HG03159 (cell line): ENCODE measurements at regions not wholly inside any gene's neighbourhood (a gene's known extent, or its start where the extent isn't known, plus 50 kb on each side); places are given as distances from the start of the nearest gene placed in this dataset.

Source experiments
- ATAC-seq: cut with Tn5 transposase; IDR thresholded peaks from one replicate; pipeline ENCODE4 v1.9.1; 2021; ENCODE audit warnings: mild to moderate bottlenecking, moderate library complexity; ENCODE audit not compliant: unreplicated experiment

- ATAC-seq, result no peak
Measured at GRCh38 chr7:20932785-20933527, 146.3 kb upstream of the SP8 start.

- ATAC-seq, result no peak
Measured at GRCh38 chr7:20945451-20945850, 158.8 kb upstream of the SP8 start.

- ATAC-seq, result no peak
Measured at GRCh38 chr7:20952916-20953315, 166.2 kb upstream of the SP8 start.

DNA sequence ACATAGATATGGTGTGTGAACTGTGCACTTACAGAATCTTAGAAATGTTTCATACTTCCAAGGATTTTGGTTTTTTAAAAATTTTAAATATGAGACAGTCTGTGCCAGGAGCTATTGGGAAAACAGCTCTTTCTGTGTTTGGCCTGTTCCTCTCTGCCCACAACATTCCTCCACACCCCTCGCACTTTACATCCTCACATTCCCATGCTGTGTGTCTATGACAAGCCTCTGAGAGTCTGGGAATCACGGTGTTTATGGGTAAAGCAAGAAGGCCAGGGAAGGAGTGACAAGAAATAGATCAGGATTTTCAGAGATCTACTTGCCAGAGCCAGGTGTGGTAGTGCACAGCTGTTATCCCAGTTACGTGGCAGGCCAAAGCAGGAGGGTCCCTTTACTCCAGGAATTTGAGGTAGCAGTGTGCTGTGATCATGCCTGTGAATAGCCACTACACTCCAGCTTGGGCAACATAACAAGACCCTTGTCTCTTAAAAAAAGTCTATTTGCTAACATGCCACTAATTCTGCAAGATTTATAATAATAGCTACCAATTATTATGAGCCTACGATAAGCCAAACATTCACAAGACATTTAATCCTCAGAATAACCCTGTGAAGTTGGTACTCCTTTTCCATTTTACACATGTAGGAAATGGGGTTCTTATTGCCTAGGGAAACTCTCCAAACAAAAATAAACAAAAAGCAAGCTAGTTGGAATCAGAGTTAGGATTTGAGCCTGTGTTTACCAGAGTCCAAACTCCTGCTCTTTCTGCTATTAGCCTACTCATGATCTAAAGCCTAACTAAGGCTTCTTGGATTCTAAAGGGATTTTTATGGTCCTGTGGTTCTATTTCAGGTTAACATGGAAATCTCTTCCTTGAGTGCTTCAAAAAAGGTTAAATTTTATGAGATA lies 168.3 kb upstream of the SP8 start:
- no peak for ATAC-seq

DNA sequence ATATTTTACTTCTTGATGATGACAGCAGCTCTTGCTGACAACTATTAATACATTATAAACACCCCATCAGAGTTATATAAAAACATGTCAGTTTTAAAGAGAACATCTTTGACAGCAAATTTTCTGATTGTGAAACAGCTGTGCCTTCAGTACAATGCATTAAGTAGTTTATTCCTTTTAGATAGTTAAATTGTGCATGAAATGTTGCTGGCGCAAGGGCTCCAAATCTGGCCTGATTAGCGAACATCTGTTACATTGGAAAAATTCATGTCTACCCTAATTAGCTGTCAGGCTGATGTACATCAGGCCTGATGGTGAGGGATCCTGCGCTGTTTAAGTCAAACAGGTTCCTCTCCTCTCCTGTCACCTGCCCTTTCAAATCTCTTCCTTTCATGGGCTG lies 171.9 kb upstream of the SP8 start:
- no peak for ATAC-seq

GRCh38 chr7:20959281-20959680 lies 172.6 kb upstream of the SP8 start:
- no peak for ATAC-seq

DNA sequence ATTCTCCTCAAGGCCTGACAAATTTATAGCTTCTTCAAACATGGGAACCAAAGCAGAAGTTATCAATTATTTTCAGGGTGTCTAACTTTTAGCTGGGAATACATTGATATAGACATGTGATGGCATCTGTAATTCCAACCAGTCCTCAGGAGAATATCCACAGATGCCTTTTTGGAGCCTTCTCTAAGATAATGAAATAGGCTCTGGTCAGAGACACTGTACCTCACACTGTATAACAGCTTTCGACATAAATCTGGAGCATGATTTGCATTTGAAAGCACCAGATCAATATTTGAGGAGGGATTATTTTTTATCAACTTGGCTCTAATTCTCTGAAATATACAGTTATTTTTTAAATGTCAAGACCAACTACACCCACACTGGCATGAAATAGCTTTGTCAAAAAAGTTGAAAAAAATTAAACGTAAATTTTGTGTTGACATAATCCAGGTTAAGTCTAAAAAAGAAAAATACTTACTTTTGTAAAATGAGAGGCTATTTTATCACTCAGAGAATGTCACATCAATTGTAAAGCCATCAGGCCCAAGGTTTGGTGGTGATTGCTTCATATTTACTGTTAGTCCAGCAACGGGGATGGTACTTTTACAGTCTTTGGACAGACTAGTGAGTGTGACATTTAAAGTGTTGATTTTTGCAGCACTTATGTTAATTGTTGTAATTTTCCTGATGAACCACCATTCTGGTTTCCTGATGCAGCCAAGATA lies 177.0 kb upstream of the SP8 start:
- ATAC-seq, result no peak

- no peak for ATAC-seq
Measured at GRCh38 chr7:20964281-20964918, 177.7 kb upstream of the SP8 start.

DNA sequence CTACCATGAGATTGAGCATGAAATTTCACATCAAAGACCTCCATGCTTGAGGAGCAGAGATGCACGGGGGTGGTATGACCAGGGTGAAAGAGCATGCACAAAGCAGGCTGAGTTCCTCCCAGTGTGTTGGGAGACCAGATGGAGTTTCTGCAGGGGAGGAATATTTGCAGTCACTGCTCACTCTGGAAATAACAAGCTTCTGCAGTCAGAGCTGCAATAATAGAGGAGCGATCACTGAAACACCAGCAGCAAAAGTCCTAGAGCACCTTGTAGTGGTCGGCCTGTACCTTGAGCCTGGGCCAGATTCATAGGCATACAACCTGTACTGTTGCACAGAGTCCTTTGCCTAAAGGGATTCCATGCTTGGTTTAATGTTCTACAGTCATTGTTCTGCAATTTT lies 184.5 kb upstream of the SP8 start:
- no peak for ATAC-seq

DNA sequence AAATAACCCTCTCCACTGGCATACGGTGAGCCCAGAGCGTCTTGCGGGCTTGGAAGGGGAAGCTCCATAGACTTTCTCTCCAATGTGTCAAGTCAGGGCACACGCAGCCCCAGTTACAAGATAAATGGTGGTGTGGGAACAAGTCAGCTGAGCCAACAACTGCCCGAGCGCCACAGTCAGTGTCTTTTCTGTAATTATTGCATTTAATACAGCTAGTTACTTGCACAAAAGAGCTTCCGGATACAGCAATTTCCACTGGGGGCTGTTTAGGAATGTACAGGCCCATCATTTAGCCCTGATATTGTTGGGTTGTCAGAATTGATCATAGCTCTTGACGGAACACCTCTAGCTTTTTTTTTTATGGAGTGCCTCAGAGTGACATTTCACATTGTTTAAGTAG lies 193.5 kb upstream of the SP8 start:
- no peak for ATAC-seq

GRCh38 chr7:20980668-20981264 lies 194.1 kb upstream of the SP8 start:
- no peak for ATAC-seq

DNA sequence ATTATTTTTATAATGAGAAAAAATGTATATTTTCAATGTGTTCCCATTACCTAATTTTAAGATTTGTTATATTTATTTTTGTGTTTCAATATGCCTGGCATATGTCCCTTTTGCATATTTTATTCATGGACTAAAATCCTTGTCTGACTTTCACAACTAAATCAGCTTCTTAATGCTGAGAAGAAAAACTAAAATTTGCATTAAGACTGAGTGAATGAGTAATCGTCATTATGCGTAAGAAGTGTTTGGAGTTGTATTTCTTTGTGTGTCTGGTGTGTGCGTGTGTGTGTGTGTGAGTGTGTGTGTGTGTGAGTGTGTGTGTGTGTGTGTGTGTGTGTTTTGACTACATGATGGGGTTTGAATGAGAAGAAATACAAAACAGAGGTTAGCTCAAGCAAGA lies 201.7 kb upstream of the SP8 start:
- ATAC-seq, result no peak

DNA sequence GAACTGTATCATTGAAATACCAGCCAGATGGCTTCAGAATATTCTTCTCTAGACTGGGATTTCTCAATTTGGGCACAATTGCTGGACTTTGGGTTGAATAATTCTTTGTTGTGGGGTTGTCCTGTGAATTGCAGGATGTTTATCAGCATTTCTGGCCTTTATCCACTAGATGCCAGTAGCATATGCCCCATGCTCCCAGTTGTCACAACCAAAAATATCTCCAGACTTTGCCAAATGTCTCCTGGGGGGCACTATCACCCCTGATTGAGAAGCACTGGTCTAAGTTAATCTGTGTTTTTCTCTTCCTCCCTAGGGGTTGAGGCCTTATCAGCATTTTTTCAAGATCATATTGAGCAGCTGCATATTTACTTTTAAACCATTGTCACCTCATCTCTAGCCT lies 204.9 kb upstream of the SP8 start:
- no peak for ATAC-seq

DNA sequence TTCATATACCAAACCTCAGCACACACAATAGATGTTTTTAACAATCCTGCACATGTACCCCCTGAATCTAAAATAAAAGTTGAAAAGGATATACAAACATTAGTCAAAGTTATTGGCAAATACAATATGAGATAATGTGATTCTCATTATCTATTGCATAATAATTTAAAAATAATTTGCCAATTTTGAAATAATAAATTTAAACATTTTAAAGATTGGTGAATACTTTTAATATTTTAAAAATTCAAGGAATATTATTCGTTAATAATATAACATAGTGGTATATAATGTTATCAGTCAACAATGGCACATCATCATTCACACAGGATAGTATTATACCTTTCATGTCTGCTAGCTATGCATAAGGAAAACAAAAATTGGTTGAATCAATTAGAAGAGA lies 207.0 kb upstream of the SP8 start:
- ATAC-seq, result no peak

GRCh38 chr7:20998309-20998708 lies 211.6 kb upstream of the SP8 start:
- no peak for ATAC-seq

- ATAC-seq, result no peak
Measured at GRCh38 chr7:21011153-21011552, 224.5 kb upstream of the SP8 start.

DNA sequence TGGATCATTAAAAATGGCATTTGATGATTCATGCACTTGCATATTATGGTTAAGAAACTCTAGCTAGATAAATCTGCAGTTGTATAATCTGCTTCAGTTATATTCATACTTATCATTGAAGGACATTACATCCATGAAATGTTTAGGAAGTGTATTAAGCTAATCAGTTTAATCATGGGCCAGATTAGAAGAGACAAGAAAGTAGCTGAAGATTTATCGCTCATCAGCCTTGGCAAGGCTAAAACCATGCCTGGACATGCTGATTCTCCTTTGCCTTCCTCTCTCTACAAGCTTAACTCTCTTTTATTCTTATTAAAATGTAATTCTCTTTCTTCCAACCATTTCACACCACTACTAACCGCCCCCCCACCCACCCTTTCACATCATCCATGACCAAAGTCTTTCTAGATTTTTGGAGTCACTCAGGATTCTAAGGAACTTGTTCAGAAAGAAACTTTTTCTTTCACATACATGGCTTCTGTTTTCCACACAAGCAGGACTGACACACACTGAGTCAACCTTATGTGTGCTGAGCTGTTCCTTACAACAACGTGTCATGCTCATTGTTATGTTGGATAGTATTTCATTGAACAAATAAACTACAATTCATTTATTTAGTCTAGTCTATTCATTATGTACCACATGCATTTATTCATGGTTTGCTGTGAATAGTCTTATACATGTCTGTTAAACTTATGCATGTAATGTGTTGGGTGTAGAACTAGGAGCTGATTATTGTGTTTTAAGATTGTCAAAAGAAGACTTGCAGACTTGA lies 227.3 kb upstream of the SP8 start:
- ATAC-seq, result no peak

DNA sequence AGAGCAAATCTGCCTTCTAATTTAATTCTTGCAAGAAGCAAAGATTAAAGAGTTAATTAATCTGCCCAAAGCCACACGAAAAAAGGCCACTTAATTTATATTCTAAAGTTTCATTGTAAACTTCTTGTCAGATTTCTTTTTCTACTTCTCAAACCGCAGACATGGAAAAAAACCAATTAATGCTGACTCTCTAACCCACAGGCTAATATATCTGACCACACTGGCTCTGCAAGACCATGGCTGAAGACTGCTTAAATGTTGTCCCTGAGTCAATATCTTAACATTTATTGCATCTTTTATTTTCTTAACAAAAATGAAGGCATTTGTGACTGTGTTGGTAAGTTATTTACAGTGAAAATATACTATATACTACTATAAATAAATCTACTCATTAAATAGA lies 234.0 kb upstream of the SP8 start:
- no peak for ATAC-seq

GRCh38 chr7:21023841-21024484 lies 237.3 kb upstream of the SP8 start:
- ATAC-seq, result no peak

GRCh38 chr7:21024485-21024867 lies 237.8 kb upstream of the SP8 start:
- no peak for ATAC-seq
